HepG2 (cell line): ENCODE measurements at regions not wholly inside any gene's neighbourhood (a gene's known extent, or its start where the extent isn't known, plus 50 kb on each side); places are given as distances from the start of the nearest gene placed in this dataset.
"Not testable (repeated sequence)": the region's sequence is repeated elsewhere in the genome, so short reads cannot be mapped to it uniquely, and the experiment has no call there.

Experiments used
- ATAC-seq: fragments of 200-7000 bp; cut with Tn5 transposase; 3 replicates; pipeline ENCODE4 v1.9.1; 2020; ENCODE audit warnings: mild to moderate bottlenecking, moderate library complexity
- BruUV-seq: library from RNA; stranded (reverse); fragments of 400-500 nt; replicated peaks from 2 replicates; lab custom pipeline; 2021; lab: Mats Ljungman, UMichigan
- CTCF ChIA-PET: fragments of 300-600 bp; formaldehyde crosslinking; extraction: SDS; loops from one replicate; lab custom pipeline; 2021; ENCODE audit warnings: low total read pairs, inconsistent platforms, low intra/inter-chr PET ratio; lab: Yijun Ruan, JAX
- POLR2A ChIA-PET: fragments of 350-600 bp; sonication (Branson Sonifier 250); formaldehyde crosslinking; loops from one replicate; lab custom pipeline; 2020; ENCODE audit warnings: antibody characterized with exemption, inconsistent platforms; lab: Yijun Ruan, JAX
- DNase-seq: peaks from one replicate; pipeline ENCODE4 v3.0.0-alpha.2; 2015; ENCODE audit warnings: low spot score
- FAIRE-seq: peaks from 3 replicates; lab custom pipeline; 2011; peaks lifted over from hg19 to GRCh38; lab: Jason Lieb, UNC
- H2AFZ ChIP-seq: one replicate; pipeline ENCODE4 v1.6.1; 2011; ENCODE audit warnings: low read length, inconsistent platforms
- H3K27ac ChIP-seq: fragments of 300-600 bp; 3 replicates; pipeline ENCODE4 v1.8.0; 2011; ENCODE audit warnings: mixed run types, mild to moderate bottlenecking, mixed read lengths, low read length, inconsistent platforms; ENCODE audit not compliant: insufficient read depth; ENCODE audit errors: extremely low read length
- H3K27me3 ChIP-seq, 2 experiments: fragments of 200-600 bp in 1 of 2; 2 replicates in 1 of 2; 3 replicates in 1 of 2; pipeline versions ENCODE4 v1.6.0 to v1.8.0; 2011; ENCODE audit warnings: low read length in 2 of 2, mild to moderate bottlenecking in 2 of 2, moderate library complexity in 2 of 2, inconsistent platforms in 1 of 2; ENCODE audit not compliant: insufficient read depth in 2 of 2, control insufficient read depth in 1 of 2
- H3K36me3 ChIP-seq, 2 experiments: fragments of 200-600 bp in 1 of 2; replicated peaks in 1 of 2; 2 replicates in 1 of 2; 3 replicates in 1 of 2; pipeline versions ENCODE4 v1.5.1 to v1.8.0; 2011; ENCODE audit warnings: low read length in 2 of 2, inconsistent platforms in 1 of 2; ENCODE audit not compliant: insufficient read depth in 2 of 2, control insufficient read depth in 1 of 2
- H3K4me1 ChIP-seq: 2 replicates; pipeline ENCODE4 v1.5.1; 2012; ENCODE audit warnings: low read length, inconsistent platforms; ENCODE audit not compliant: insufficient read depth
- H3K4me2 ChIP-seq: 2 replicates; pipeline ENCODE4 v1.6.0; 2011; ENCODE audit warnings: low read depth, low read length, inconsistent platforms
- H3K4me3 ChIP-seq, 3 experiments: fragments of 200-600 bp in 1 of 3; sonication (generic), shearing (Covaris generic) in 1 of 3; replicated peaks in 1 of 3; 2 replicates each; pipeline ENCODE4 v1.5.1; 2011 to 2016; ENCODE audit warnings: low read length in 3 of 3, inconsistent platforms in 2 of 3, low read depth in 2 of 3, mild to moderate bottlenecking in 2 of 3, control low read depth in 1 of 3, mixed read lengths in 1 of 3; ENCODE audit not compliant: insufficient read depth in 1 of 3
- H3K79me2 ChIP-seq: one replicate; pipeline ENCODE4 v1.6.1; 2011; ENCODE audit warnings: low read length, inconsistent platforms; ENCODE audit not compliant: insufficient read depth
- H3K9ac ChIP-seq: 2 replicates; pipeline ENCODE4 v1.6.0; 2011; ENCODE audit warnings: mild to moderate bottlenecking, low read depth, low read length, inconsistent platforms; ENCODE audit not compliant: insufficient read depth
- H3K9me3 ChIP-seq: 2 replicates; pipeline ENCODE4 v1.5.1; 2012; ENCODE audit warnings: mild to moderate bottlenecking, low read length
- H4K20me1 ChIP-seq: 2 replicates; pipeline ENCODE4 v1.6.0; 2011; ENCODE audit warnings: inconsistent platforms, mild to moderate bottlenecking, low read length, moderate library complexity; ENCODE audit not compliant: insufficient read depth
- CTCF ChIP-seq: sonication (generic); formaldehyde crosslinking; IDR thresholded peaks from 2 replicates; pipeline ENCODE4 v1.5.0; 2020; ENCODE audit warnings: mild to moderate bottlenecking, missing genetic modification reagents, moderate library complexity
- STAG1 ChIP-seq: sonication (generic); formaldehyde crosslinking; IDR thresholded peaks from 2 replicates; pipeline ENCODE4 v1.4.0; 2020; ENCODE audit warnings: missing genetic modification reagents
- WGBS: methylation state at CpG from one replicate; pipeline ENCODE4 v1.1.6; 2017; ENCODE audit warnings: low lambda C conversion rate; 5-methylcytosine and 5-hydroxymethylcytosine counted together
- in situ Hi-C: cut with HindIII; loops from 2 replicates; pipeline ENCODE4 v1.10.0; 2017; ENCODE audit warnings: low pct_unique_long_range_greater_than_20kb; ENCODE audit not compliant: extremely low pct_ligation_motif_present
- intact Hi-C: fragments of 100-400 bp; cut with micrococcal nuclease; formaldehyde crosslinking; loops from one replicate; pipeline ENCODE4 v1.10.0; 2022; ENCODE audit not compliant: unreplicated experiment

- H3K27ac ChIP-seq, FAIRE-seq, H3K36me3 ChIP-seq, ATAC-seq, CTCF ChIA-PET, BruUV-seq, H3K9ac ChIP-seq, H2AFZ ChIP-seq, H3K79me2 ChIP-seq, in situ Hi-C loops, H3K4me2 ChIP-seq, H4K20me1 ChIP-seq, H3K4me1 ChIP-seq, POLR2A ChIA-PET, intact Hi-C loops, H3K4me3 ChIP-seq, H3K9me3 ChIP-seq, H3K27me3 ChIP-seq: not testable (repeated sequence)
- TF ChIP-seq CTCF (peak; percentile 27), STAG1 (peak; percentile 39)
- WGBS = 3% methylated on average over 4 of the region's 4 CpGs
- DNase-seq = peak; percentile 2
These were observed 1239.6 kb upstream of the USP9Y start for GRCh38 chrY:11461406-11461805.

DNA sequence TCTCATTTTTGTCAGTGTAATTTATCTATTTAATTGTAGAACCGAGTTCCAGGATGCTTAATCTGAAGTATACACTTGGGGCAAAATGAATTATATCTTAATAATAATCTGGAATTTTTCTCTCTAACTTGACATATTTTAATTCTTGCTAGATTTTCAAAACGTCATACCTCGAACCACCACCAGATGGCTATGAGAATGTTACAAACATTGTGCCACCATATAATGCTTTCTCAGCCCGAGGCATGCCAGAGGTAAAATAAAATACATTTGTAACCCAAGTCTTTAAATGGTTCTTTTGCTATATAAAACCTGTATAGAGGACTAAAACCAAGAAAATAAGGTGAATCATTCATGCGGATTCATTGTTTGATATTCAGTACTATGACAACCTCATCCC lies 1234.3 kb upstream of the USP9Y start:
- BruUV-seq, H3K4me2 ChIP-seq, H3K9ac ChIP-seq, POLR2A ChIA-PET, H2AFZ ChIP-seq, H3K4me1 ChIP-seq, DNase-seq: not testable (repeated sequence)
- WGBS = 1% methylated on average over 5 of the region's 5 CpGs
- 0 out of 2 replicates have a peak, but pooled peaks have one; percentile 5 for TF ChIP-seq CTCF
- TF ChIP-seq, all 625 proteins: peak for 1; not testable (repeated sequence) for 624
- CTCF ChIA-PET, FAIRE-seq, H3K36me3 ChIP-seq, H3K27ac ChIP-seq, H3K9me3 ChIP-seq, intact Hi-C loops, H3K4me3 ChIP-seq, ATAC-seq, in situ Hi-C loops, H3K79me2 ChIP-seq, H4K20me1 ChIP-seq, H3K27me3 ChIP-seq: not testable (repeated sequence)
